ENCODE measurements at regions not wholly inside any gene's neighbourhood (a gene's known extent, or its start where the extent isn't known, plus 50 kb on each side); places are given as distances from the start of the nearest gene placed in this dataset.

- Histone ChIP-seq H3K9ac (ENCODE audit: low read depth in 1 of 2, low read length in 2 of 2) (no peak overlapping the region), H3K27me3 (ENCODE audit: control insufficient read depth in 4 of 4, insufficient read depth in 4 of 4, low read length in 3 of 4) (no peaks in the 10 kb centered on the region), H3K4me3 (ENCODE audit: low read depth in 1 of 3, low read length in 3 of 3) (no peak overlapping the region), H3K36me3 (ENCODE audit: control insufficient read depth in 4 of 4, insufficient read depth in 3 of 4, low read depth in 1 of 4, low read length in 3 of 4) (peaks cover 0 to 4% (median 0%) of the 10 kb centered on the region in 4 donors), H3K9me3 (ENCODE audit: control insufficient read depth in 4 of 4, low read length in 3 of 4) (no peaks in the 10 kb centered on the region), H3K27ac (ENCODE audit: low read depth in 1 of 2, low read length in 2 of 2) (peak overlapping the region; percentile 5 to 46), H3K4me1 (ENCODE audit: control insufficient read depth in 4 of 4, insufficient read depth in 4 of 4, low read length in 3 of 4) (peaks cover 0 to 6% (median 2%) of the 10 kb centered on the region in 4 donors)
- no peak for DNase-seq (ENCODE audit: low spot score)
- TF ChIP-seq EGR1 (IDR thresholded peaks at IDR 0.05; ENCODE audit: low read depth in 2 of 2) (no peak), GABPA (IDR thresholded peaks at IDR 0.05 in 1 of 2, conservative IDR thresholded peaks at IDR 0.05 in 1 of 2) (no peak), CTCF (IDR thresholded peaks at IDR 0.05; ENCODE audit: low read depth, low read length, missing input control) (no peak), TAF1 (conservative IDR thresholded peaks at IDR 0.05) (no peak), HNF4A (conservative IDR thresholded peaks at IDR 0.05) (no peak), ZBTB33 (IDR thresholded peaks at IDR 0.05) (no peak), SP1 (IDR thresholded peaks at IDR 0.05) (no peak), RAD21 (IDR thresholded peaks at IDR 0.05) (no peak), YY1 (IDR thresholded peaks at IDR 0.05) (no peak), MAX (IDR thresholded peaks at IDR 0.05) (no peak), FOXA2 (IDR thresholded peaks at IDR 0.05) (no peak), FOXA1 (IDR thresholded peaks at IDR 0.05) (no peak), ATF3 (IDR thresholded peaks at IDR 0.05) (no peak), JUND (IDR thresholded peaks at IDR 0.05) (no peak), NR2F2 (IDR thresholded peaks at IDR 0.05) (no peak), REST (IDR thresholded peaks at IDR 0.05) (no peak)
These were observed 158.0 kb upstream of the CARMIL1 start for GRCh38 chr6:25121186-25121585.

- no peak overlapping the region for H3K4me3 ChIP-seq (ENCODE audit: low read depth in 1 of 3, low read length in 3 of 3)
- H3K9ac ChIP-seq (ENCODE audit: low read depth in 1 of 2, low read length in 2 of 2) = no peak overlapping the region
- H3K4me1 ChIP-seq (ENCODE audit: control insufficient read depth in 4 of 4, insufficient read depth in 4 of 4, low read length in 3 of 4) = peaks cover 0 to 6% (median 2%) of the 10 kb centered on the region in 4 donors
- no peak for DNase-seq (ENCODE audit: low spot score)
- no peaks in the 10 kb centered on the region for H3K9me3 ChIP-seq (ENCODE audit: control insufficient read depth in 4 of 4, low read length in 3 of 4)
- no peaks in the 10 kb centered on the region for H3K27me3 ChIP-seq (ENCODE audit: control insufficient read depth in 4 of 4, insufficient read depth in 4 of 4, low read length in 3 of 4)
- 70% methylated on average over 2 of the region's 2 CpGs for WGBS
- H3K36me3 ChIP-seq (ENCODE audit: control insufficient read depth in 4 of 4, insufficient read depth in 3 of 4, low read depth in 1 of 4, low read length in 3 of 4) = peaks cover 0 to 4% (median 0%) of the 10 kb centered on the region in 4 donors
- H3K27ac ChIP-seq (ENCODE audit: low read depth in 1 of 2, low read length in 2 of 2) = no peak overlapping the region
- TF ChIP-seq MAX (IDR thresholded peaks at IDR 0.05) = no peak
- no peak for TF ChIP-seq JUND (IDR thresholded peaks at IDR 0.05)
- no peak for TF ChIP-seq HNF4G (IDR thresholded peaks at IDR 0.05)
- TF ChIP-seq ATF3 (IDR thresholded peaks at IDR 0.05) = no peak
- no peak for TF ChIP-seq ZBTB33 (IDR thresholded peaks at IDR 0.05)
- TF ChIP-seq RXRA (IDR thresholded peaks at IDR 0.05) = peak; percentile 52 to 58
- no peak for TF ChIP-seq REST (IDR thresholded peaks at IDR 0.05)
- TF ChIP-seq TAF1 (conservative IDR thresholded peaks at IDR 0.05) = no peak
- TF ChIP-seq FOXA1 (IDR thresholded peaks at IDR 0.05) = no peak
- TF ChIP-seq EGR1 (IDR thresholded peaks at IDR 0.05; ENCODE audit: low read depth in 2 of 2) = no peak
- TF ChIP-seq FOXA2 (IDR thresholded peaks at IDR 0.05) = no peak
These were observed 157.2 kb upstream of the CARMIL1 start for GRCh38 chr6:25122001-25122400.

All from liver (tissue), 8 donors.